HG03103 (cell line): ENCODE measurements at regions not wholly inside any gene's neighbourhood (a gene's known extent, or its start where the extent isn't known, plus 50 kb on each side); places are given as distances from the start of the nearest gene placed in this dataset.

Experiments used
- ATAC-seq: cut with Tn5 transposase; IDR thresholded peaks from one replicate; pipeline ENCODE4 v1.9.1; 2021; ENCODE audit warnings: low read depth; ENCODE audit not compliant: unreplicated experiment

GRCh38 chr1:94326329-94326728 is 88.9 kb upstream of the ARHGAP29 start:
- no peak for ATAC-seq

DNA sequence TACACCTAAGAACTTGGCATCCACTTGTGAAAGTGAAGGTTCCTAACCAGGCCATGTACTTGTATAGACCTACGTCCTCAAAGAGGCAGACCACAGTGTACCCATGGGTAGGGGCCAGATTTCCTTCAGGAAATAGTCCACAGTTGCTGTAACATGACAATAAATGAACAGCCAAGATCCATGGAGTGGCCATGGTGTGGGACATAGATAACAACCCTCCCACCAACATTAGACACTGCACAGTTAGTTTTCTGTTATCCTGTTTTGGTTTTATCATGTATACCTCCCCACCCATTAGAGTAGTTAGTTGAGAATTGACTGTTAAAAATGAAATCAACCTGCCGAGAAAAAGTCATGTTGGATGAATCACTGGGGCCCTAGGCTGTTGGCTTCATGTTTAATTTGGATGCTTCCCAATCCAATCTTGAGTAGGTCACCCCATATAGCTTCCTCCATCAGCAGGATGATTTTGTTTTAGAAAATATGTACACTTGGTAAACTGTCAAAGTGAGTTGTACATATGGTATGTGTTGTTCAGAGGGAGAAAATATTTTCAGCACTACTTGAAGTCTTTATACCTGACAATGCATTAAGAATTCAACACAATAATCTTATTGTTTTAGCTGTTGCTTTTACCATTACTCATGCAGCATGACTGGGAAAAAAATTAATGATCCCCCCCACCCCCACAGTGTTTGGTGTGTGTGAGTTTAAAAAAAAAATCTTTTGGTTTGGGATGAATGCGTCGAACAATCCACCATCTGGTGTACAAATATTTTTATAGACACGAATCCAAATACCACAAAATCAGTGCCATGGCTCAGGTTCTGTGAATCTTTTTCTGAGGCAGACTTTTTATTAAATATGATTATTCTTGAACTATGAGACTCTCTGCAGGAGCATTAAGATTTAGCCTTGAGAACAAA is 88.3 kb upstream of the ARHGAP29 start:
- ATAC-seq, result no peak

DNA sequence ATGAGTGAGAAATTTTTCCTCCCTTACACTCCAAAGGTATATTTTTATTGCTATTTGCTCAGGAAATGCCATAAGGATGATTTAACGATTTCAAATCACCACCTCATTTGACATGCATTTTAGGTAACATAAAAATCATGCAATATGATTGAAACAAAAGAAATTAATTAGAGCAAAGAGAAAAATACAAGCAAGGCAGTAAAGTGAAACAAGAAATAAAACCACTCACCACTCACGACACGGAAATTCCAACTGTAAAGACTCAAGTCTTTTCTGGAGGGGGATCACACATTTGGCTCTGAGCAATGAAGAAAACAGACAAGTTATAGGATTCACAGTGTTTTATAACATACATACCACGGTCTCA is 86.8 kb upstream of the ARHGAP29 start:
- no peak for ATAC-seq

DNA sequence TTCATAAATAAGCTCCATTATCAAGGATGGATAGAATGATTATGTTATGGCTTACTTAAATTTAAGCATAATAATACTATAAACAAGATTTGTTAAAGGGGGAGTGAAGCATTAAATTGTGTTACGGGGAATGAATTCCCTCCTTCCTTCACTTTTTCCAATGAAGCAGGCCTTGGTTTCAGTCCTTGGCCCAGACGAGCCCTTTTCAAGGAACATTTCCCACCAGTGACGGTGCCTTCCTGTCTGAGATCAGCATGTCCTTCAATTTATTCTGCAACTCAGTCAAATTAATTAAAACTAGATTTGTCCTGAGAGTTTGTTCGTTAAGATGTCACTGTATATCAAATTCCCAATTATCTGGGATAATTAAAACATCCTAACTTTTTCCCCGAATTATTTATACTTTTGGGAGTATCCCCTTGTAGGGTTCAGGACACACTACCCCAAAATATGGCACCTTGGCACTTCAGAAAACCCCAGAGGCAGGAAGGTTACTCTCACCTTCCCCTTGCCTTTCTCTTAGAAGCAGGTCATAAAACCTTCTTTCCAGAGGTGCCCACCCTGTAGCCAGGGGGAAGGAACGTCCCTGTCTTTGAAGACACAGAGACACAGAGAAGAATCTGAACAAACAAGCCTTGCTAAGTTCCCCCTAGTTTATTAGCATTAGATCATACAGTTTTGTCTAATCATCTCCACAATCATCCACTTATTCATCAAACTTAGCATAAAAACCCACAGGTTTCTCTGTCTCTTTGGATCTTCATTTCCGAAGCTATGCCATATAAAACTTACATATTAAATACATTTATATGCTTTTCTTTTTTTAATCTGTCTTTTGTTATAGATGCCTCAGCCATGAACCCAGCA is 86.2 kb upstream of the ARHGAP29 start:
- ATAC-seq, result no peak

- ATAC-seq, result no peak
Observed at GRCh38 chr1:94322696-94323095, 85.3 kb upstream of the ARHGAP29 start.

GRCh38 chr1:94321662-94322061 is 84.3 kb upstream of the ARHGAP29 start:
- no peak for ATAC-seq

DNA sequence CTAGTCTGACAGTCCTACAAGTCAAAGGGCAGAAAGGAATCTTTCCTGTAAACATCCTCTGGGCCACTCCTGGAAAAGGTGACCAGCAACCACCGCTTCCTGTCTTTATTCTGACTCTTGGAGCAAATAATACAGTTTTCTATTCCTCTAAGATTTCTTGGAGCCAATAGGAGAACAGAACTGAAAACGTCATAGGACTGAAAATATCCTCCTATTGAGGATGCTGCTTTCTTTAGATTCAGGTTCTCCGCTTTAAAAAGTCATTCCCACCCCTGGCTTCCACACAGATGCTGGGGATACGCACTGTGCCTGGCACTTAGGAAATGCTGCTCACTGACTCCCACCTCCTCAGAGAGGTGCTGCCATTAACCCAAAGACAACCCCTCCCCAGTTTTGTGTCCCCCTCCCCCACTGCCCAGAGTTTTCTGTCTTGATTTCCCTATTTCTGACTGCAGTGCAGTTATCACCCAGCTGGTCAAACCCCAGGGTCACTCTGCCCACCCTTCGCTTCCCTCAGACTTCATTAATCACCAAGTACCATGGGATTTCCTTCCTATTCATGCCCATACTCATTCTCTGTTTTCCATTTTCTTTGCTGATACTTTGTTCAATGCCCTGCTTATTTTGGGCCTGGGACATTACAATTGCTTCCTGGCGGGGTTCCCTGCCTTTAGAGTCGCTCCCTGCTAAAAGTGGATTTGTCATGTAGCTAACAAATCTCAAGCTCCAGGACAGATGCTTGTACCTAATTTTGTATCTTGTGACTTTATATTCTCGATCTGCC is 82.1 kb upstream of the ARHGAP29 start:
- ATAC-seq, result no peak

GRCh38 chr1:94318505-94319030 is 81.2 kb upstream of the ARHGAP29 start:
- ATAC-seq, result no peak

GRCh38 chr1:94317790-94318188 is 80.4 kb upstream of the ARHGAP29 start:
- no peak for ATAC-seq

DNA sequence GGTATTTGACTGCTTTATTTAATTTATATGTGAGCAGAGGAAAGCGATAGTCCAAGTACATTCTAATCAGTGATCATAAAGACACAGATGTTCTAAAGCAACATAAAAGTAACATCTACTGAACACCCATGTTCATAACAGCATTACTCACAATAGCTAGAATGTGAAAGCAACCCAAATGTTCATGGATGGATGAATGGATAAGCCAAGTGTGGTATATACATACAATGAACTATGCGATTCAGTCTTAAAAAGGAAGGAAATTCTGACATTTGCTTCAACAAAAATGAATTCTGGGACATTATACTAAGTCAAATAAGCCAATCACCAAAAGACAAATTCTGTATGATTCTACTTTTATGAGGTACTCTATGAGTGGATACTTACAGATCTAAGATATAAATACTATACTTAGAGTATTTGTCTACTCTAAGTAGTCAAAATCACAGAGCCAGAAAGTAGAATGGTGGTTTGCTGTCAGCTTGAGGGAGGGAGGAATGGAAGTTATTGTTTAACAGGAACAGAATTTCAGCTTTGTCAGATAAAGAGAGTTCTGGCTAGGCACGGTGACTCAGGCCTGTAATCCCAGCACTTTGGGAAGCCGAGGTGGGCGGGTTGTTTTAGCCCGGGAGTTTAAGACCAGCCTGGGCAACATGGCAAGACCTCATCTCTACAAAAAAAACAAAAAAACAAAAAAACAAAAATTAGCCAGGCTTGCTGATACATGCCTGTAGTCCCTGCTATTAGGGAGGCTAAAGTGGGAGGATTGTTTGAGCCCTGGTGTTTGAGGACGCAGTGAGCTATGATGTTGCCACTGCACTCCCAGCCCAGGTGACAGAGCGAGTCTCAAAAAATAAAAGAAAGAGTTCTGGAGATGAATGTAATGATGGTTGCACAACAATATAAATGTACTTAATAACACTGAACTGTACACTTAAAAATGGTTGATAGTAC is 79.7 kb upstream of the ARHGAP29 start:
- no peak for ATAC-seq

GRCh38 chr1:94316183-94316582 is 78.8 kb upstream of the ARHGAP29 start:
- no peak for ATAC-seq

DNA sequence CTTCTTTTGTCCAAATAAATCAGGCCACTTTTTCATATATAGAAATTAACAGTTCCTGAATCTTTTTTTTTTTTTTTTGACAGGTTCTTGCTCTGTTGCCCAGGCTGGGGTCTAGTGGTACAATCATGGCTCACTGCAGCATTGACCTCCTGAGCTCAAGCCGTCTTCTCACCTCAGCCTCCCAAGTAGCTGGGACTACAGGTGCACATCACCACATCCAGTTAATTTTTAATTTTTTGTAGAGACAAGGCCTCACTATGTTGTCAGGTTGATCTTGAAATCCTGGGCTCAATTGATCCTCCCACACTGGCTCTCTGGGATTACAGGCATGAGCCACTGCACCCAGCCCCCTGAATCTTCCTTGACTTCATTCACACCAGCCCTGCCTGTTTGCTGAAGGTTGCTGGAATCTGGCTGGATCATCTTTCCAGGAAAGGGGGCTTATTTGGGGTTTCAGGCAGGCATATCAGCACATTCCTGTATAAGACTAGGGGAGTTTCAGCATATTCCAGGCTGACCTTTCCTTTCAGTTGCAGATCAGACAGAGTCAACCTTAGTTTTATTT is 78.2 kb upstream of the ARHGAP29 start:
- no peak for ATAC-seq

GRCh38 chr1:94314222-94314858 is 77.0 kb upstream of the ARHGAP29 start:
- ATAC-seq, result no peak

- no peak for ATAC-seq
Observed at GRCh38 chr1:94310570-94311270, 73.3 kb upstream of the ARHGAP29 start.

DNA sequence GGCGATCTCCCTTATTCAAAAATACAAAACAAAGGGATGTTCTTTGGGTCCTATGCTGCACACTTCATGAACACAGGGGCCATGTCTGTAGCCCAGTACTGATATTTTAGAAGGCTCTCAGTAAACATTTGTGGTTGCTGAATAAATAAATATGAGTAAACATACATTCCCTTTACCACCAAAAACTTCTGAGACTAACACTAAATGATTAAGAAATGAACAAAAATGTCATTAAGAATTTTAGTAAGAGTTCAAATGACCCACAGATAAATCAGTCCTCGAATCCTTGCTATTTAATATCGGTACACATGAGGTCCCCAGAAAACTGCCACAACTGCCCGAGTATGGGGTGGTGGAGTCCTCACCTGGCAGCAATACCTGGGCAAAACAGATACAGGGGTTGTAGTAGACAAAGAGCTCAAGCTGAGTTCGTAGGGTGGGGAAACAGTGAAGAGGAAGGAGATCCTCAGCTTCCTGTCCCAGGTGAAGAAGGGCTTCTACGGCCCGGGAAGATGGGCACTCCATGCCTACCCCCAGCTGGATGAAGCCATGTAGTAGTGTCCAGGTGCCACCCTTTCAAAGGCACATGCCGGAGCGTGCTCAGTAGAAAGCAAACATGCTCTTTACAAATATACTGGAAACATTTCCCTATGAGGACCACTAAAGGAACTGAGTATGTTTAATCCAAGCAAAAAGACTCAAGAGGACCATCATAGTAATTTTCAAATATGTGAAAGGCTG is 72.6 kb upstream of the ARHGAP29 start:
- ATAC-seq, result no peak

- ATAC-seq, result no peak
Observed at GRCh38 chr1:94309216-94309615, 71.8 kb upstream of the ARHGAP29 start.

DNA sequence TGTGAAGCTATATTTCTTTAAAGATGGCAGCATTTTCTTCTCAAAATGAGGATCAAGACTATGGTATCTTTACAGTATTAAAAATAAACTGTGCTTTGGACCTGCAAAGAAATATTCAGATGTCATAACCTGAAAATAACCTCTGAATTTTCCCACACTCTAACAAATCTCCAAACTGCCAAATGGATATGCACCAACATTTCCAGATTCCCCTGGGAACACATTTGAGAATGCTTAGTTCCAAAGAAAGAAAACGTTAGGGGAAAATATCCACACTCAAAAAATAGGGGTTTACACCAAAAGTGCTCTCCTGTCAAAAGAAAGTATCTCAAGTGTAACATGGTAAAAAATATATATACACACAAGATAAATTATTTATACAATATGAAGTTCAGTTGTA is 69.1 kb upstream of the ARHGAP29 start:
- ATAC-seq, result no peak
